ENCODE measurements at regions not wholly inside any gene's neighbourhood (a gene's known extent, or its start where the extent isn't known, plus 50 kb on each side); places are given as distances from the start of the nearest gene placed in this dataset.
"Not testable (repeated sequence)": the region's sequence is repeated elsewhere in the genome, so short reads cannot be mapped to it uniquely, and the experiment has no call there.

GRCh38 chr13:103926118-103926517 is 859.9 kb upstream of the SLC10A2 start:
- DNase-seq (ENCODE audit: low read depth in 3 of 3) = no peak

GRCh38 chr13:103908911-103909310 is 842.7 kb upstream of the SLC10A2 start:
- DNase-seq (ENCODE audit: low read depth in 3 of 3) = no peak

DNA sequence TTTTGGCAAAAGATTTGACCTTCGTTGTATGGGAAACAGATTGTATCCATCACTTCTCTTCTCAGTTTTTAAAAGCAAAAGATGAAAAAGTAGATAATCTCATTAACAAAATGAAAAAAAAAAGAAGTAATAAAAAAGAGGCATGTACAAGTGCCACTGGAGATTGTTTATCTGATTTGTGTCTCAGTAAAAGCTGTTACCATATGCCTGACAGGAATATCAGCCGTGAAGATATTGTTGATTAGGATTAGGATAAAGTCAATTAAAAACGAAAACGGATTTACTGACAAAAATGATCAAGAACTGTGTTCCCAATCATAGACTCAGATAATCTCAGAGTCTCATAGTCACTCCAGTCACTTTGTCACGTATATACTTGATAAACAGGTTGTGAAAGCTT is 842.1 kb upstream of the SLC10A2 start:
- no peak for DNase-seq (ENCODE audit: low read depth in 3 of 3)

- no peak for DNase-seq (ENCODE audit: low read depth in 3 of 3)
Observed at GRCh38 chr13:103903790-103904189, 837.6 kb upstream of the SLC10A2 start.

GRCh38 chr13:103898481-103898880 is 832.3 kb upstream of the SLC10A2 start:
- no peak for DNase-seq (ENCODE audit: low read depth in 3 of 3)

GRCh38 chr13:103895835-103896531 is 829.8 kb upstream of the SLC10A2 start:
- no peak for DNase-seq (ENCODE audit: low read depth in 3 of 3)

DNA sequence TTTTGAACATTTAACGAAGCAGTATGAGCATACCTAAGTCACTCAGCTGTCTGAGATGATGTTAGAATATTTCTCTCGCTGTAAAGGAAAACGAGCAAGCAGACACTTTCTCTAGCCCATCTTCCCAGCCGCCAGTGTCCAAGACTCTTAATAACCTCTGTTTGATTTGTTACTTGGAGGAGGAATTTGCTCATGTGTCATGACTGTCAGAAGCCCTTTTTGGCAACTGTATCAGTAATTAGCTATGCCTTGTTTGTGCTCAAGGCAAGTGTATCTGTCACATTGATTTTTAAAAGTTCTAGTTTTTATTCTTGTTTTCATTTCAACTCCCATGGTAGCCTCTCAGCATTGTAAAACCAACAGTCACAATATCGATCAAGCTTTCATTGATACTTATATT is 828.4 kb upstream of the SLC10A2 start:
- DNase-seq (ENCODE audit: low read depth in 3 of 3) = no peak

GRCh38 chr13:103884101-103884723 is 818.0 kb upstream of the SLC10A2 start:
- no peak for DNase-seq (ENCODE audit: low read depth in 3 of 3)

DNA sequence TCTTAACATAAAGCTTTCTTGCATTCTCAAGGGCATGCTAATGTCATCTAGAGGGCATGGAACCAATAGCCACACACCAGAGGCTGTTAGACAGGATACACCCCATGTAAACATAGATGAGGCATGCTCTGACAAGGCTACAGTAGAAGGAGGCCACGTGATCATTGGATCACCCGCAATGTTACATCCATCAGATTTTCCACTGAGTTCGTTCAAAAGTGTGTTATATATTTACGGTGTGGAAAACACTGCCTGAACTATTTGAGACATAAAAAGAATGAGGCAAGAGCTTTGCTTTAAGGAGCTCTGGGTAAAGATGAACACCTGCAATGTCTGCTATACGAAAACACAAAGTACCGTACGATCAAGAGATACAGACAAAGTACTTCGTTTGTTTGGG is 817.5 kb upstream of the SLC10A2 start:
- DNase-seq (ENCODE audit: low read depth in 3 of 3) = no peak

- no peak for DNase-seq (ENCODE audit: low read depth in 3 of 3)
Observed at GRCh38 chr13:103883164-103883563, 816.9 kb upstream of the SLC10A2 start.

DNA sequence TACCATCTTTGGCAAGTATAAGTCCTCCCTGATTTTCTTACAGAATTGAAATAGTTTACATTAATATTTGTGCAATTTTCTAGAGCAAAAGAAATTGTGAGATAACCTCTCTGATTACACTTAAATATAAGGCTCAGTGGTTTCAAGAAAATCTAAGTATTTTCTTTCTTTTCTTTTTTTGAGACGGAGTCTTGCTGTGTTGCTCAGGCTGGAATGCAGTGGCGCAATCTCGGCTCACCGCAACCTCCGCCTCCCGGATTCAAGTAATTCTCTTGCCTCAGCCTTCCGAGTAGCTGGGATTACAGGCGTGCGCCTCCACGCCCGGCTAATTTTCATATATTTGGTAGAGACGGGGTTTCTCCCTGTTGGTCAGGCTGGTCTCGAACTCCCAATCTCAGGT is 813.9 kb upstream of the SLC10A2 start:
- not testable (repeated sequence) for DNase-seq (ENCODE audit: low read depth in 3 of 3)

- DNase-seq (ENCODE audit: low read depth in 3 of 3) = no peak
Observed at GRCh38 chr13:103878891-103879605, 812.8 kb upstream of the SLC10A2 start.

GRCh38 chr13:103876571-103876970 is 810.4 kb upstream of the SLC10A2 start:
- no peak for DNase-seq (ENCODE audit: low read depth in 3 of 3)

DNA sequence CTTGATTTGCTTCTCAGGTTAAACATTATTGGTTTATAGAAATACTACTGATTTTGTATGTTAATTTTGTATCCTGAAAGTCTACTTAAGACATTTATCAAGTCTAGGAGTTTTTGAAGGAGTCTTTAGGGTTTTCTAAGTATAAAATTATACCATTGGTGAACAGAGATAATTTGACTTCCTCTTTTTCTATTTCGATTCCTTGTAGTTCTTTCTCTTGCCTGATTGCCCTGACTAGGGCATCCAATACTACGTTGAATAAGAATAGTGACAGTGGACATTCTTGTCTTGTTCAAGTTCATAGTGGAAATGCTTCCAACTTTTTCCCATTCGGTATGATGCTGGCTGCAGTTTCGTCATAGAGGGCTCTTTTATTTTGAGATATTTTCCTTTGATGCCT is 807.5 kb upstream of the SLC10A2 start:
- no peak for DNase-seq (ENCODE audit: low read depth in 3 of 3)

GRCh38 chr13:103866048-103866447 is 799.8 kb upstream of the SLC10A2 start:
- no peak for DNase-seq (ENCODE audit: low read depth in 3 of 3)

DNA sequence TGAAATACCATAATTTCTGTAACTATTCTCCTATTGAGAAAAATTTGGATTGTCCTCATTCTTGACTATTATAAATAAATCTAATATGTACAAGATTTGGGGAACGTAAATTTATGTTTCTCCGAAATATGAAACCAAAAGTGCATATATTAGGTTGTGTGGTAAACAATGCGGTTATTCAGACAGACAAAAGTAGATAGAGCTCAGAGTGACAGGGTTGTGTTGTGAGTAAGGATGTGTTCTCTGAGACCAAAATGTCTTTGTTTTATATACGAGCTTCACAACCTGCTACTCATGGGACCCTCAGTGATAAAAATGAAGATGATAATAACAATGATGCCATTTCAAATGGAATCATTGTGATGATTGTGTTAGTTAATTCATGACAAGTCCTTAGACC is 796.3 kb upstream of the SLC10A2 start:
- no peak for DNase-seq (ENCODE audit: low read depth in 3 of 3)

DNA sequence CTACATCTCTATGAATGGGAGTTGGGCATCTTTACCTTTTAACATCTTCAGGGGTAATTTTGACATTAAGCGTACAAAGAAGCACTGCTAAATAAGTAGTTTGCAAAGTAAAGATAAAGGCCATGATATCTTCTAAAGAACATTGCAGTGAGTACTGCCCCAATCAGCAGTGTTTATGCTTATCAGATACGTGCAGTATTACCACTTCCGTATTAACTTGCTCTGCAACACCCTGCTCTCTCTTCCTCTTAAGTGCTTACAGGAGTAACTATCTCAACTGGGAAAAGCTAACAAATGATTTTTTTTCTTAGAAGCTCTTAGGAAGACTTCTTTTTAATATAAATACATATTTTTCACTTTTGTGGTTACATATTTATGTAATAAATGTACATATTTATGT is 793.7 kb upstream of the SLC10A2 start:
- no peak for DNase-seq (ENCODE audit: low read depth in 3 of 3)

GRCh38 chr13:103852036-103852435 is 785.8 kb upstream of the SLC10A2 start:
- no peak for DNase-seq (ENCODE audit: low read depth in 3 of 3)

- DNase-seq (ENCODE audit: low read depth in 3 of 3) = no peak
Observed at GRCh38 chr13:103844471-103844870, 778.3 kb upstream of the SLC10A2 start.

DNA sequence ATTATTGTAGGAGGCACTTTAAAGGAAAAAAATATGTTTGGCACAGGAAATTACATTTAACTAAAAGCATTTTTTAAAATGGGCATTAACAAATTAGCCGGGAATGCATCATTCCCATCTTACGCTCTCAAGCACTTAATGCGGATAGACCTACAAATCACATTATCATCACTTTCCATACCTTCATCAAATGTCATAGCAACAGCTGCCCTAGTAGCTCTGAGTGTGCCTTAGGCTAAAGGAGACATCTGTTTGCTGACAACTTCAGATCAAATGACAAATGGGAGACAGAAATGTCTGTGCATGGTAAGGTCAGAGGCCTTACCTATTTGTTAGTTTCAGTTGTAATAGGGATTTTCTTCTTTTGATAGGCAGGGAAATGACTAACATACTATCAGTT is 773.2 kb upstream of the SLC10A2 start:
- DNase-seq (ENCODE audit: low read depth in 3 of 3) = no peak

GRCh38 chr13:103835052-103835451 is 768.8 kb upstream of the SLC10A2 start:
- no peak for DNase-seq (ENCODE audit: low read depth in 3 of 3)

DNA sequence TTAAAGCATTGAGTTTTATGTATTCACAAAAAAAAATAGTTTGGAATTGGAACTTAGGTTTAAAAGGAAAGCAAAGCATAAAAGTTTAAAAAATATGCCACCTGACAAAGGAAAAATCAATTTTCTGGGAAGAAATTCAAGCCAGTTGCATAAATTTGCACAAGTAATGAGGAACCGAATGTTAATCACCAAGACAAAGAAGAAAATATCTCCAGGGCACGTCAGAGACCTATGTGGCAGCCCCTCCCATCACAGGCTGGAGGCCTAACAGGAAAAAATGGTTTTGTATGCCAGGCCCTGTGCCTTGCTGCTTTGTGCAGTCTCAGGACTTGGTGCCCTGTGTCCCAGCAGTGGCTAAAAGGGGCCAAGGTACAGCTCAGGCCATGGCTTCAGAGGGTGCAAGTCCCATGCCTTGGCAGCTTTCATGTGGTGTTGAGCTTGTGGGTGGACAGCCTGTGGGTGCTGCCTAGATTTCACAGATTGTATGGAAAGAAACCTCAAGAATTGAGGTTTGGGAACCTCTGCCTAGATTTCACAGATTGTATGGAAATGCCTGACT is 767.2 kb upstream of the SLC10A2 start:
- DNase-seq (ENCODE audit: low read depth in 3 of 3) = no peak

DNA sequence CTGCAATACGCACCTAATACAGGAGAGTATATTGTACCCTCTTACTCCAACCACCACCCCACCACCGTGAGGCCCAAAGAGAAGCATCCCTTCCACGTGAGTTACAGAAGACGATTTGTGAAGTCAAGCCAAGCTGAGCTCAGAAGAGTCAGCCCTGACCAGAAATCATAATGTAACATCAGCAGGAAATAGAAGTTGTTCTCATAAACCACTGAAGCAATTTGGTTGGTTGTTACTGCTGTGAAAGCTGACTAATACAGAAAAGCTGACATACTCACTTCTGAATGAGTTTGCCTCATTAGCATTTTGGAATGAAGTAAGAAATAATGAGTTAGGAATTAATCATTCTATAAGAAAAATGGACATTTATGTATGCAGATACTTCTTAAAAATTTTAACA is 749.4 kb upstream of the SLC10A2 start:
- DNase-seq (ENCODE audit: low read depth in 3 of 3) = no peak
